Activated CD8-positive, alpha-beta T cell treated with anti-CD3 and anti-CD28 coated beads, Interleukin-2, amount 10 ng/mL, durations not matched to agents 7 days and 5 days (primary cell): ENCODE measurements at regions not wholly inside any gene's neighbourhood (a gene's known extent, or its start where the extent isn't known, plus 50 kb on each side); places are given as distances from the start of the nearest gene placed in this dataset.

ENCODE experiments used
- ATAC-seq: fragments of 150-1000 bp; cut with Tn5 transposase; one replicate; pipeline ENCODE4 v1.10.0; 2021; ENCODE audit warnings: moderate library complexity
- CTCF ChIA-PET: fragments of 350-600 bp; sonication (Branson Sonifier 250); formaldehyde crosslinking; loops from one replicate; lab custom pipeline; 2021; ENCODE audit warnings: antibody characterized with exemption; lab: Charles Lee
- POLR2A ChIA-PET: fragments of 350-600 bp; sonication (Branson Sonifier 250); formaldehyde crosslinking; loops from one replicate; lab custom pipeline; 2021; ENCODE audit warnings: antibody characterized with exemption; lab: Charles Lee
- DNase-seq: peaks from one replicate; pipeline ENCODE4 v3.0.0-alpha.2; 2020
- H3K27ac Mint-ChIP-seq: one replicate; pipeline ENCODE4 v1.8.0; 2021; ENCODE audit warnings: mild to moderate bottlenecking, mixed read lengths
- H3K27me3 Mint-ChIP-seq: one replicate; pipeline ENCODE4 v1.8.0; 2021; ENCODE audit warnings: low read depth, mixed read lengths
- H3K36me3 Mint-ChIP-seq: one replicate; pipeline ENCODE4 v1.8.0; 2021; ENCODE audit warnings: low read depth, mixed read lengths
- H3K4me1 Mint-ChIP-seq: one replicate; pipeline ENCODE4 v1.8.0; 2021; ENCODE audit warnings: low read depth, mixed read lengths
- H3K4me3 Mint-ChIP-seq: one replicate; pipeline ENCODE4 v1.8.0; 2021; ENCODE audit warnings: mild to moderate bottlenecking, mixed read lengths
- H3K9me3 Mint-ChIP-seq: one replicate; pipeline ENCODE4 v1.8.0; 2022; ENCODE audit warnings: mixed read lengths; ENCODE audit not compliant: insufficient read depth

- Mint-ChIP-seq H3K9me3 (no peaks in the 10 kb centered on the region), H3K27ac (no peak overlapping the region), H3K27me3 (peaks cover 4% of the 10 kb centered on the region), H3K36me3 (no peaks in the 10 kb centered on the region), H3K4me1 (no peaks in the 10 kb centered on the region), H3K4me3 (no peak overlapping the region)
- ChIA-PET POLR2A (no interaction called here), CTCF (no interaction called here)
- DNase-seq: no peak
- ATAC-seq: no peak
These were observed 105.3 kb upstream of the FAM20A start for GRCh38 chr17:68706356-68706920.

DNA sequence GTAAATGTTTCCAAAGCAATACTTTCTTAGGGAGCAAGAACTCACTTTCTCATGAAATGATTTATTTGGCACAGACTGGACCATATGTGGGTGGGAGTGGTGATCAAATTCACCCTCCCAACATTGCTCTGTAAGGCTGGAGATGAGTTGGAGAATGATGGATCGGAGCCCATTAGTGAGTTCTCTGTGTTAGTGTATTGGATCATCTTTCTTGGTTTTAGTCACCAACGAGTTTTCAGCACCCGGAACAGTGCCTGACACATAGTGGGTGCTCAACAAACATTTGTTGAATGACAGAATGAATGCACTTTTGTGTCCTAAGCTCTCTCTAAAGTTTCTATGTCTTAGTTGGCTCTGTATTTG, 104.5 kb upstream of the FAM20A start:
- H3K4me3 Mint-ChIP-seq: no peak overlapping the region
- no peaks in the 10 kb centered on the region for H3K36me3 Mint-ChIP-seq
- no peaks in the 10 kb centered on the region for H3K27me3 Mint-ChIP-seq
- DNase-seq (no peak), ATAC-seq (no peak)
- H3K27ac Mint-ChIP-seq: no peak overlapping the region
- ChIA-PET POLR2A (no interaction called here), CTCF (no interaction called here)
- no peaks in the 10 kb centered on the region for H3K4me1 Mint-ChIP-seq
- H3K9me3 Mint-ChIP-seq: no peaks in the 10 kb centered on the region

DNA sequence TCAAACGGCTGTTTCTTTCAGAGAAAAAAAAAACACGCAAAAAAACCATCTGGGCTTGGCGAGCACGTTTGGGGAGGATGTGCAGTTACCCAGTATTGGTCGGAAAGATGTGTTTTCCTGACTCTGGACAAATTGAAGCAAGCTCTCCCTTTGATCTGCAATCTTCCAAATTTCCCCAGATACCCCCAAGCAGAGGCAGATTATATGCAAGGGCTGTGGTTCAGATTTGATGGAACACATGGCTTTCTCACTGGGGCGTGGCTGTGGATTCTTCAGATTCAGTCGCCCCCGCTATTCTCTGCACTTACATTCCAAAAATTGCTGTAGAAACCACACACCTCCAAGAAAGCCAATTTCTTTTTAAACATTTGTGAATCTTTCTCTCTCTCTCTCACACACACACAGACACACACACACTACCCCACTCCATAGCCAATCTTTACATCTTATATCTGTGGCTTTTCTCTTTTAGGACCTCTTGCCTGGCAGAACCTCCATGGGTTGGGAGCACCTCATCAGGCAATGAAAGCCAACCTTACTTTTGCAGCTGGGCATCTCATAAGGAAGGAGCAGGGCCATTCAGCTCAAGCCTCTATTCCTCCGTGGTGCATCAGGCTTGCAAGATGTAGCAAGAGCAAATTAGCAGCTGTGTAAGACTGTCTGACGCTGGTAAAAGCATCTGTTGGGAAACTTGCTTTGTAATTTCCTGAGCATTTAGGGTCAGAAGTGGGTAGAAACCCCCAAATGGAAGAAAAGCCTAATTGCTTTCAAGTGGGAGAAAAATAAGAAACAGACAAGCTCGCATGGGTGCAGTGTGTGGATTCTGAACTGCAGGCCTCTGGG, 103.9 kb upstream of the FAM20A start:
- ChIA-PET POLR2A (no interaction called here), CTCF (no interaction called here)
- no peaks in the 10 kb centered on the region for H3K4me1 Mint-ChIP-seq
- no peaks in the 10 kb centered on the region for H3K27me3 Mint-ChIP-seq
- H3K36me3 Mint-ChIP-seq: no peaks in the 10 kb centered on the region
- ATAC-seq: no peak
- H3K9me3 Mint-ChIP-seq: no peaks in the 10 kb centered on the region
- no peak for DNase-seq
- H3K27ac Mint-ChIP-seq: no peak overlapping the region
- no peak overlapping the region for H3K4me3 Mint-ChIP-seq

DNA sequence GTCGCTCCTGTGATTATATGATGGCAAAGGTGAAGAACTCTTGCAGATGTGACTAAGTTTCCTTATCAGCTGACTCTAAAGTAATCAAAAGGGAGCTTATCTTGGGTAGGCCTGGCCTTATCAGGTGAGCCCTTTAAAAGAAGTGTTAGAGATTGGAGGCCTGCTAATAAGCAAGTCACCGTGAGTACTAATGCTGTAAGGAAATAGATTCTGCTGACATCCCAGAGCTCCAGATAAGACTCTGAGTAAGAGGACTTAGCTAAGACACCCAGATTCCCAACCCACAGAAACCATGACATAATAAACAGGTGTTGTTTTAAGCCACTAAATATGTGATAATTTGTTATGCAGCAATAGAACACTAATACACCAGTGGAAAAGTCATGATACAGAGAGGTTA, 99.9 kb upstream of the FAM20A start:
- Mint-ChIP-seq H3K36me3 (no peaks in the 10 kb centered on the region), H3K4me1 (no peaks in the 10 kb centered on the region), H3K27ac (no peak overlapping the region), H3K4me3 (no peak overlapping the region), H3K9me3 (no peaks in the 10 kb centered on the region), H3K27me3 (peaks cover 6% of the 10 kb centered on the region)
- ChIA-PET POLR2A (no interaction called here), CTCF (no interaction called here)
- ATAC-seq (no peak), DNase-seq (no peak)

DNA sequence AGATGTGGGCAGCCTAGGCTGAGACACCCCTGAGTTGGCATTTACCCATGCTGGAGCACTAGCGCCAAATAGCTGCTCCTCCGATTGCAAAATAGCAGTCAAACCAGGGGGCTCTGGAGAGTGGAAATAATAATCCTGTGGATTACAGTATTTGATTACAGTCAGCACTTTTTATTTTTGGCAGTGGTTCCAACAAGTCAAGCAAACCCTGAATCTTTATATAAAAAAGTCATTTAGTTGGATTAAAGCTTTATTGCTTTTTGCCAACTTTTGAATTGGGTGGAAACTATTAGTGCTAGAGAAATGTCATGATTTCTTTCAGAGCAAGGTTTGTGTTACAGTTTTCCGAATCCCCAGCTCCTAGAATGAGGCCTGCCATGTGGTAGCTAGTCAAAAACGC, 99.3 kb upstream of the FAM20A start:
- POLR2A ChIA-PET: no interaction called here
- H3K9me3 Mint-ChIP-seq: no peaks in the 10 kb centered on the region
- no peaks in the 10 kb centered on the region for H3K4me1 Mint-ChIP-seq
- peaks cover 6% of the 10 kb centered on the region for H3K27me3 Mint-ChIP-seq
- H3K4me3 Mint-ChIP-seq: no peak overlapping the region
- ATAC-seq (no peak), DNase-seq (no peak)
- CTCF ChIA-PET: no interaction called here
- H3K36me3 Mint-ChIP-seq: no peaks in the 10 kb centered on the region
- no peak overlapping the region for H3K27ac Mint-ChIP-seq

GRCh38 chr17:68699936-68700335, 98.8 kb upstream of the FAM20A start:
- ChIA-PET CTCF (no interaction called here), POLR2A (no interaction called here)
- no peak for ATAC-seq
- peaks cover 6% of the 10 kb centered on the region for H3K27me3 Mint-ChIP-seq
- H3K4me1 Mint-ChIP-seq: no peaks in the 10 kb centered on the region
- H3K27ac Mint-ChIP-seq: no peak overlapping the region
- no peaks in the 10 kb centered on the region for H3K36me3 Mint-ChIP-seq
- no peak for DNase-seq
- H3K4me3 Mint-ChIP-seq: no peak overlapping the region
- no peaks in the 10 kb centered on the region for H3K9me3 Mint-ChIP-seq

- Mint-ChIP-seq H3K9me3 (no peaks in the 10 kb centered on the region), H3K4me3 (no peak overlapping the region), H3K4me1 (no peaks in the 10 kb centered on the region), H3K27me3 (peaks cover 6% of the 10 kb centered on the region), H3K36me3 (no peaks in the 10 kb centered on the region), H3K27ac (no peak overlapping the region)
- ATAC-seq (no peak), DNase-seq (no peak)
- CTCF ChIA-PET: no interaction called here
- POLR2A ChIA-PET: no interaction called here
These were observed 97.6 kb upstream of the FAM20A start for GRCh38 chr17:68698746-68699145.

- Mint-ChIP-seq H3K27me3 (peaks cover 6% of the 10 kb centered on the region), H3K27ac (no peak overlapping the region), H3K9me3 (no peaks in the 10 kb centered on the region), H3K36me3 (no peaks in the 10 kb centered on the region), H3K4me3 (no peak overlapping the region), H3K4me1 (no peaks in the 10 kb centered on the region)
- ChIA-PET POLR2A (interaction anchor here (0.7 kb wide), 1 partner anchor 71 kb away, joined by 3 read pairs; no protein-coding TSS in a partner anchor), CTCF (no interaction called here)
- ATAC-seq (no peak), DNase-seq (no peak)
These were observed 96.7 kb upstream of the FAM20A start for GRCh38 chr17:68697850-68698361.

DNA sequence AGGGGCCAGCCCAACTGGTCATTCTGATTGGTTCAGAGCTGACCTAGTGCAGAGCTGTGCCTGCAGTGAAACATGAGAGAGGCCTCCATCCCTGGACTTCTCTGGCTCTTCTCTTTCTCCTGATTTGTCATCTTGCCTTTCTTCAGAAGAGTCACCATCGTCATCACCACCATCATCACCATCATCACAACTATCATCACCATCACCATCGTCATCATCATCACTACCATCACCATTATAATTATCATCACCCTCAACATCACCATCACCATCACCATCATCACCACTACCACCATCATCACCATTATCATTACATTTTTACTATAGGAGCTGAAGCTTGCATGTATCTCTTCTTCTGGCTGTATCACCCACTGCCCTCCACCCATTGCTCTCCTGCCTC, 94.5 kb upstream of the FAM20A start:
- ATAC-seq: no peak
- Mint-ChIP-seq H3K27me3 (peaks cover 6% of the 10 kb centered on the region), H3K9me3 (no peaks in the 10 kb centered on the region), H3K27ac (no peak overlapping the region), H3K4me1 (no peaks in the 10 kb centered on the region), H3K4me3 (no peak overlapping the region), H3K36me3 (no peaks in the 10 kb centered on the region)
- POLR2A ChIA-PET: no interaction called here
- CTCF ChIA-PET: no interaction called here
- no peak for DNase-seq

GRCh38 chr17:68694791-68695485, 93.8 kb upstream of the FAM20A start:
- H3K4me1 Mint-ChIP-seq: no peaks in the 10 kb centered on the region
- H3K27me3 Mint-ChIP-seq: peaks cover 6% of the 10 kb centered on the region
- no peaks in the 10 kb centered on the region for H3K36me3 Mint-ChIP-seq
- no peak for DNase-seq
- ChIA-PET POLR2A (no interaction called here), CTCF (no interaction called here)
- no peak overlapping the region for H3K4me3 Mint-ChIP-seq
- H3K27ac Mint-ChIP-seq: no peak overlapping the region
- no peak for ATAC-seq
- H3K9me3 Mint-ChIP-seq: no peaks in the 10 kb centered on the region

DNA sequence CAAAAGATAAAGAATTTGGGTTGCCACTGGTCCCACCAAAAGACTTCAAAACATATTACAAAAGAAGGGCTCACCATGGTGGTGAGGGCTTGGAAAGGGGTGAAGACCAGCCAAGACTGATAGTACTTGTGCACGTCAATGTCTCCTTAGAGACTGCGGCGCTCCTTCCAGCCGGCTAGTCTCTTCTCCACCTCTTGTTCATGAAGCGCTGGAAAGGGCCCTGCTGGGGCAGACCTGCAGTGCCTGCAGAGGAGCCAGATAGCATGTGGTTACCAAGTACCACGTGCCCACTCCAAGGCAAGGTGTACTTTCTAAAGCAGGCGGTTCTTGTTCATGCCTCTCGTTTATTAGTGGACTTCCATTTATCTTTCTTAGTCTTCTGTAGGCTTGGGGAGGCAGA, 92.7 kb upstream of the FAM20A start:
- DNase-seq (no peak), ATAC-seq (no peak)
- Mint-ChIP-seq H3K27ac (no peak overlapping the region), H3K27me3 (peaks cover 6% of the 10 kb centered on the region), H3K4me3 (no peak overlapping the region), H3K4me1 (no peaks in the 10 kb centered on the region), H3K9me3 (no peaks in the 10 kb centered on the region), H3K36me3 (no peaks in the 10 kb centered on the region)
- ChIA-PET CTCF (no interaction called here), POLR2A (interaction anchor here (0.7 kb wide), 1 partner anchor 87 kb away, joined by 3 read pairs; no protein-coding TSS in a partner anchor)

GRCh38 chr17:68693466-68693865, 92.3 kb upstream of the FAM20A start:
- ATAC-seq (no peak), DNase-seq (no peak)
- no peaks in the 10 kb centered on the region for H3K9me3 Mint-ChIP-seq
- no peak overlapping the region for H3K27ac Mint-ChIP-seq
- ChIA-PET POLR2A (interaction anchor here (0.7 kb wide), 1 partner anchor 86 kb away, joined by 3 read pairs; no protein-coding TSS in a partner anchor), CTCF (no interaction called here)
- H3K27me3 Mint-ChIP-seq: peaks cover 6% of the 10 kb centered on the region
- H3K4me1 Mint-ChIP-seq: no peaks in the 10 kb centered on the region
- H3K36me3 Mint-ChIP-seq: no peaks in the 10 kb centered on the region
- H3K4me3 Mint-ChIP-seq: no peak overlapping the region
